Astrocyte (in vitro differentiated cells and primary cell): ENCODE measurements at regions not wholly inside any gene's neighbourhood (a gene's known extent, or its start where the extent isn't known, plus 50 kb on each side); places are given as distances from the start of the nearest gene placed in this dataset.

Experiments used
- DNase-seq: peaks from one replicate; pipeline ENCODE4 v3.0.0-alpha.2; 2010; ENCODE audit warnings: low read depth
- FAIRE-seq: peaks from 2 replicates; lab custom pipeline; 2011; peaks lifted over from hg19 to GRCh38; lab: Jason Lieb, UNC
- H2AFZ ChIP-seq: 2 replicates; pipeline ENCODE4 v1.6.0; 2012; ENCODE audit warnings: low read depth, low read length, inconsistent platforms
- H3K27ac ChIP-seq: 2 replicates; pipeline ENCODE4 v1.5.1; 2011; ENCODE audit warnings: low read depth, low read length, inconsistent platforms
- H3K27me3 ChIP-seq: 2 replicates; pipeline ENCODE4 v1.6.0; 2011; ENCODE audit warnings: low read length, inconsistent platforms; ENCODE audit not compliant: insufficient read depth
- H3K36me3 ChIP-seq: 2 replicates; pipeline ENCODE4 v1.5.1; 2011; ENCODE audit warnings: low read length, inconsistent platforms; ENCODE audit not compliant: insufficient read depth
- H3K4me1 ChIP-seq: 2 replicates; pipeline ENCODE4 v1.5.1; 2011; ENCODE audit warnings: low read length, inconsistent platforms; ENCODE audit not compliant: insufficient read depth
- H3K4me2 ChIP-seq: 2 replicates; pipeline ENCODE4 v1.6.0; 2012; ENCODE audit warnings: low read length, inconsistent platforms
- H3K4me3 ChIP-seq: 2 replicates; pipeline ENCODE4 v1.5.1; 2011; ENCODE audit warnings: low read depth, mild to moderate bottlenecking, low read length, inconsistent platforms; ENCODE audit not compliant: insufficient read depth
- H3K79me2 ChIP-seq: 2 replicates; pipeline ENCODE4 v1.6.0; 2012; ENCODE audit warnings: mild to moderate bottlenecking, low read length, inconsistent platforms; ENCODE audit not compliant: insufficient read depth
- H3K9ac ChIP-seq: 2 replicates; pipeline ENCODE4 v1.6.0; 2012; ENCODE audit warnings: mild to moderate bottlenecking, low read length, inconsistent platforms
- H3K9me3 ChIP-seq: 2 replicates; pipeline ENCODE4 v1.5.1; 2012; ENCODE audit warnings: low read depth, mild to moderate bottlenecking, low read length, inconsistent platforms; ENCODE audit not compliant: insufficient read depth
- H4K20me1 ChIP-seq: 2 replicates; pipeline ENCODE4 v1.6.0; 2012; ENCODE audit warnings: low read length, inconsistent platforms; ENCODE audit not compliant: insufficient read depth
- H3K27ac Mint-ChIP-seq: one replicate; pipeline ENCODE4 v1.8.0; 2021; ENCODE audit warnings: mild to moderate bottlenecking, mixed read lengths; ENCODE audit not compliant: unreplicated experiment
- H3K27me3 Mint-ChIP-seq: one replicate; pipeline ENCODE4 v1.8.0; 2021; ENCODE audit warnings: low read depth, mixed read lengths; ENCODE audit not compliant: unreplicated experiment
- H3K36me3 Mint-ChIP-seq: one replicate; pipeline ENCODE4 v1.8.0; 2021; ENCODE audit warnings: low read depth, mixed read lengths; ENCODE audit not compliant: unreplicated experiment
- H3K4me1 Mint-ChIP-seq: one replicate; pipeline ENCODE4 v1.8.0; 2021; ENCODE audit warnings: low read depth, mixed read lengths; ENCODE audit not compliant: unreplicated experiment
- H3K4me3 Mint-ChIP-seq: one replicate; pipeline ENCODE4 v1.8.0; 2021; ENCODE audit warnings: mild to moderate bottlenecking, moderate library complexity, mixed read lengths; ENCODE audit not compliant: unreplicated experiment
- H3K9me3 Mint-ChIP-seq: one replicate; pipeline ENCODE4 v1.8.0; 2021; ENCODE audit warnings: mild to moderate bottlenecking, mixed read lengths; ENCODE audit not compliant: unreplicated experiment
- EZH2 ChIP-seq: IDR thresholded peaks from 2 replicates; pipeline ENCODE4 v1.6.1; 2012; ENCODE audit warnings: mild to moderate bottlenecking, low read length, inconsistent platforms; ENCODE audit not compliant: insufficient read depth
- TF ChIP-seq, protein P1 (sequence below): IDR thresholded peaks from 2 replicates; pipeline ENCODE4 v1.5.1; 2011; ENCODE audit warnings: low read depth, mild to moderate bottlenecking, inconsistent platforms, low read length, moderate library complexity; ENCODE audit not compliant: insufficient read depth

GRCh38 chr6:142543606-142544005, 241.8 kb downstream of the ADGRG6 start:
- no peak overlapping the region for H3K27ac Mint-ChIP-seq
- Histone ChIP-seq H3K9ac (no peak overlapping the region), H2AFZ (no peak overlapping the region), H3K4me2 (no peak overlapping the region), H3K4me1 (no peaks in the 10 kb centered on the region), H4K20me1 (no peaks in the 10 kb centered on the region), H3K4me3 (no peak overlapping the region), H3K79me2 (no peaks in the 10 kb centered on the region), H3K27ac (no peak overlapping the region), H3K27me3 (no peaks in the 10 kb centered on the region), H3K9me3 (no peaks in the 10 kb centered on the region), H3K36me3 (no peaks in the 10 kb centered on the region)
- no peak for TF ChIP-seq EZH2
- TF ChIP-seq, protein P1, sequence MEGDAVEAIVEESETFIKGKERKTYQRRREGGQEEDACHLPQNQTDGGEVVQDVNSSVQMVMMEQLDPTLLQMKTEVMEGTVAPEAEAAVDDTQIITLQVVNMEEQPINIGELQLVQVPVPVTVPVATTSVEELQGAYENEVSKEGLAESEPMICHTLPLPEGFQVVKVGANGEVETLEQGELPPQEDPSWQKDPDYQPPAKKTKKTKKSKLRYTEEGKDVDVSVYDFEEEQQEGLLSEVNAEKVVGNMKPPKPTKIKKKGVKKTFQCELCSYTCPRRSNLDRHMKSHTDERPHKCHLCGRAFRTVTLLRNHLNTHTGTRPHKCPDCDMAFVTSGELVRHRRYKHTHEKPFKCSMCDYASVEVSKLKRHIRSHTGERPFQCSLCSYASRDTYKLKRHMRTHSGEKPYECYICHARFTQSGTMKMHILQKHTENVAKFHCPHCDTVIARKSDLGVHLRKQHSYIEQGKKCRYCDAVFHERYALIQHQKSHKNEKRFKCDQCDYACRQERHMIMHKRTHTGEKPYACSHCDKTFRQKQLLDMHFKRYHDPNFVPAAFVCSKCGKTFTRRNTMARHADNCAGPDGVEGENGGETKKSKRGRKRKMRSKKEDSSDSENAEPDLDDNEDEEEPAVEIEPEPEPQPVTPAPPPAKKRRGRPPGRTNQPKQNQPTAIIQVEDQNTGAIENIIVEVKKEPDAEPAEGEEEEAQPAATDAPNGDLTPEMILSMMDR: no peak
- DNase-seq: no peak
- H3K9me3 Mint-ChIP-seq: no peaks in the 10 kb centered on the region
- no peak overlapping the region for H3K4me3 Mint-ChIP-seq
- peaks cover 4% of the 10 kb centered on the region for H3K4me1 Mint-ChIP-seq
- no peaks in the 10 kb centered on the region for H3K36me3 Mint-ChIP-seq
- FAIRE-seq: no peak
- no peaks in the 10 kb centered on the region for H3K27me3 Mint-ChIP-seq

- Mint-ChIP-seq H3K27ac (no peak overlapping the region), H3K36me3 (no peaks in the 10 kb centered on the region), H3K4me3 (no peak overlapping the region), H3K27me3 (no peaks in the 10 kb centered on the region), H3K9me3 (no peaks in the 10 kb centered on the region), H3K4me1 (peaks cover 4% of the 10 kb centered on the region)
- H3K4me2 ChIP-seq: no peak overlapping the region
- H3K79me2 ChIP-seq: no peaks in the 10 kb centered on the region
- H3K4me1 ChIP-seq: no peaks in the 10 kb centered on the region
- H3K9ac ChIP-seq: no peak overlapping the region
- no peaks in the 10 kb centered on the region for H3K36me3 ChIP-seq
- H3K27me3 ChIP-seq: no peaks in the 10 kb centered on the region
- H4K20me1 ChIP-seq: no peaks in the 10 kb centered on the region
- H3K9me3 ChIP-seq: no peaks in the 10 kb centered on the region
- FAIRE-seq: no peak
- no peak overlapping the region for H2AFZ ChIP-seq
- no peak overlapping the region for H3K27ac ChIP-seq
- no peak overlapping the region for H3K4me3 ChIP-seq
- no peak for DNase-seq
- TF ChIP-seq, protein P1: no peak
- no peak for TF ChIP-seq EZH2
These were observed 242.5 kb downstream of the ADGRG6 start for GRCh38 chr6:142544199-142544838.

DNA sequence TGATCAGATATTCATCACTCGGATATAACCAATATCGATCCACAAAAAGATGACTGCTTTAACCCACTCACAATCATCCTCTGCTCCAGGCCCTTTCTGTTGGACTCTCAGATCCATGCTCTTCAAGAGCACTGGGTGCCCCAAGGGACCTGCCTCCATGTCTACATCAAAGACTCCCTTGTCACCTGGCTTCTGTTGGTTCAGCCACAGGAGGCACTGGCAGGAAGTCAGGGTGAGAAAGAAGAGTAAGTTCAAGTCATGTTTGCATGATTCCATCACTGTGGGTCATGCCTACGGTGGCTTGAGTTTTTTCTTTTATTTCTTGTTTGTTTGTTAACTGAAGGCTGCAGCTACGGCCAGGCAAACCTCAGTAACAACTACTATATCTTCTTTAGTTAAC, 243.3 kb downstream of the ADGRG6 start:
- Histone ChIP-seq H3K79me2 (no peaks in the 10 kb centered on the region), H3K9ac (no peak overlapping the region), H3K9me3 (no peaks in the 10 kb centered on the region), H4K20me1 (no peaks in the 10 kb centered on the region), H3K4me2 (no peak overlapping the region), H3K27me3 (no peaks in the 10 kb centered on the region), H3K4me1 (no peaks in the 10 kb centered on the region), H3K4me3 (no peak overlapping the region), H3K36me3 (no peaks in the 10 kb centered on the region), H2AFZ (no peak overlapping the region), H3K27ac (no peak overlapping the region)
- TF ChIP-seq, protein P1: no peak
- no peak for TF ChIP-seq EZH2
- Mint-ChIP-seq H3K9me3 (no peaks in the 10 kb centered on the region), H3K4me3 (no peak overlapping the region), H3K27me3 (no peaks in the 10 kb centered on the region), H3K36me3 (no peaks in the 10 kb centered on the region), H3K27ac (no peak overlapping the region), H3K4me1 (peaks cover 4% of the 10 kb centered on the region)
- FAIRE-seq (no peak), DNase-seq (no peak)
